Muscle of leg (tissue), 3 donors: ENCODE measurements at regions not wholly inside any gene's neighbourhood (a gene's known extent, or its start where the extent isn't known, plus 50 kb on each side); places are given as distances from the start of the nearest gene placed in this dataset.
"Not testable (repeated sequence)": the region's sequence is repeated elsewhere in the genome, so short reads cannot be mapped to it uniquely, and the experiment has no call there.

Source experiments
- DNase-seq: peaks from one replicate; pipeline ENCODE4 v3.0.0; 2013
- H3K27ac ChIP-seq: one replicate; pipeline ENCODE4 v1.5.1; 2013; ENCODE audit warnings: mild to moderate bottlenecking, low read length, control low read depth
- H3K27me3 ChIP-seq: one replicate; pipeline ENCODE4 v1.6.1; 2013; ENCODE audit warnings: low read length; ENCODE audit not compliant: control insufficient read depth, insufficient read depth
- H3K36me3 ChIP-seq: one replicate; pipeline ENCODE4 v1.6.1; 2013; ENCODE audit warnings: low read length; ENCODE audit not compliant: control insufficient read depth, insufficient read depth
- H3K4me1 ChIP-seq: one replicate; pipeline ENCODE4 v1.6.1; 2013; ENCODE audit warnings: low read length; ENCODE audit not compliant: control insufficient read depth, insufficient read depth
- H3K4me3 ChIP-seq: one replicate; pipeline ENCODE4 v1.5.1; 2013; ENCODE audit warnings: low read length, control low read depth
- H3K9me3 ChIP-seq: replicated peaks from 2 replicates; pipeline ENCODE4 v1.6.1; 2013; ENCODE audit warnings: low read depth, low read length; ENCODE audit not compliant: control insufficient read depth
- WGBS: methylation state at CpG from one replicate; pipeline ENCODE4 v1.1.5; 2013; ENCODE audit warnings: missing lambda C conversion rate; ENCODE audit not compliant: insufficient coverage; 5-methylcytosine and 5-hydroxymethylcytosine counted together

GRCh38 chr20:47883940-47884339 is 98.7 kb upstream of the SULF2 start:
- not testable (repeated sequence) for H3K36me3 ChIP-seq, H3K4me1 ChIP-seq, H3K4me3 ChIP-seq, H3K9me3 ChIP-seq, H3K27ac ChIP-seq, DNase-seq
- WGBS, result 91% methylated on average over 1 of the region's 1 CpG
- H3K27me3 ChIP-seq, result peaks cover 33% of the 10 kb centered on the region

GRCh38 chr20:47883186-47883585 is 97.9 kb upstream of the SULF2 start:
- H3K27me3 ChIP-seq, result peaks cover 29% of the 10 kb centered on the region
- no peak overlapping the region for H3K4me3 ChIP-seq
- DNase-seq, result no peak
- no peak overlapping the region for H3K27ac ChIP-seq
- 89% methylated on average over 4 of the region's 5 CpGs for WGBS
- no peaks in the 10 kb centered on the region for H3K9me3 ChIP-seq
- H3K4me1 ChIP-seq, result peaks cover 2% of the 10 kb centered on the region
- no peaks in the 10 kb centered on the region for H3K36me3 ChIP-seq

- H3K4me1 ChIP-seq, result peaks cover 13% of the 10 kb centered on the region
- no peak overlapping the region for H3K4me3 ChIP-seq
- 98% methylated on average over 12 of the region's 15 CpGs for WGBS
- H3K9me3 ChIP-seq, result no peaks in the 10 kb centered on the region
- peaks cover 18% of the 10 kb centered on the region for H3K27me3 ChIP-seq
- no peak for DNase-seq
- H3K36me3 ChIP-seq, result no peaks in the 10 kb centered on the region
- H3K27ac ChIP-seq, result no peak overlapping the region
Measured at GRCh38 chr20:47879771-47880170, 94.5 kb upstream of the SULF2 start.

- DNase-seq, result peak; percentile 17
- Histone ChIP-seq H3K4me3 (no peak overlapping the region), H3K27me3 (peaks cover 17% of the 10 kb centered on the region), H3K9me3 (no peaks in the 10 kb centered on the region), H3K27ac (no peak overlapping the region), H3K4me1 (peaks cover 13% of the 10 kb centered on the region), H3K36me3 (no peaks in the 10 kb centered on the region)
- 46% methylated on average over 4 of the region's 6 CpGs for WGBS
Measured at GRCh38 chr20:47878601-47879027, 93.3 kb upstream of the SULF2 start.

- Histone ChIP-seq H3K36me3 (no peaks in the 10 kb centered on the region), H3K4me3 (no peak overlapping the region), H3K27ac (no peak overlapping the region), H3K4me1 (peaks cover 13% of the 10 kb centered on the region), H3K27me3 (peaks cover 19% of the 10 kb centered on the region), H3K9me3 (no peaks in the 10 kb centered on the region)
- WGBS, result 43% methylated on average over 1 of the region's 5 CpGs
- DNase-seq, result no peak
Measured at GRCh38 chr20:47876311-47877088, 91.2 kb upstream of the SULF2 start.

GRCh38 chr20:47875297-47876025 is 90.2 kb upstream of the SULF2 start:
- no peaks in the 10 kb centered on the region for H3K36me3 ChIP-seq
- peak; percentile 53 for DNase-seq
- no peaks in the 10 kb centered on the region for H3K9me3 ChIP-seq
- H3K27ac ChIP-seq, result no peak overlapping the region
- H3K4me1 ChIP-seq, result peaks cover 13% of the 10 kb centered on the region
- WGBS, result 24% methylated on average over 8 of the region's 13 CpGs
- H3K27me3 ChIP-seq, result peaks cover 21% of the 10 kb centered on the region
- H3K4me3 ChIP-seq, result no peak overlapping the region

- H3K27me3 ChIP-seq, result peaks cover 14% of the 10 kb centered on the region
Measured at GRCh38 chr20:47872341-47872740, 87.1 kb upstream of the SULF2 start.

GRCh38 chr20:47870475-47870874 is 85.2 kb upstream of the SULF2 start:
- Histone ChIP-seq H3K27ac (no peak overlapping the region), H3K4me1 (peaks cover 4% of the 10 kb centered on the region), H3K36me3 (no peaks in the 10 kb centered on the region), H3K4me3 (no peak overlapping the region), H3K27me3 (peaks cover 20% of the 10 kb centered on the region), H3K9me3 (no peaks in the 10 kb centered on the region)
- no peak for DNase-seq
- WGBS, result no CpG with 5 or more reads among the region's 2 CpGs

More at GRCh38 chr20:47872341-47872740, 87.1 kb upstream of the SULF2 start:
- H3K36me3 ChIP-seq, result no peaks in the 10 kb centered on the region
- 68% methylated on average over 7 of the region's 9 CpGs for WGBS
- no peak for DNase-seq
- no peaks in the 10 kb centered on the region for H3K9me3 ChIP-seq
- no peak overlapping the region for H3K4me3 ChIP-seq
- H3K27ac ChIP-seq, result no peak overlapping the region
- peaks cover 10% of the 10 kb centered on the region for H3K4me1 ChIP-seq

- H3K27me3 ChIP-seq, result peaks cover 22% of the 10 kb centered on the region
- H3K36me3 ChIP-seq, result no peaks in the 10 kb centered on the region
- no peak for DNase-seq
- WGBS, result 93% methylated on average over 8 of the region's 14 CpGs
- no peaks in the 10 kb centered on the region for H3K4me1 ChIP-seq
- H3K9me3 ChIP-seq, result no peaks in the 10 kb centered on the region
- H3K27ac ChIP-seq, result no peak overlapping the region
- H3K4me3 ChIP-seq, result no peak overlapping the region
Measured at GRCh38 chr20:47868744-47869143, 83.5 kb upstream of the SULF2 start.

- whole genome bisulfite sequencing, result 76% methylated on average over 11 of the region's 11 CpGs
- DNase-seq, result no peak
- Histone ChIP-seq H3K4me1 (no peaks in the 10 kb centered on the region), H3K27me3 (peaks cover 22% of the 10 kb centered on the region), H3K36me3 (no peaks in the 10 kb centered on the region), H3K9me3 (no peaks in the 10 kb centered on the region), H3K4me3 (no peak overlapping the region), H3K27ac (no peak overlapping the region)
Measured at GRCh38 chr20:47868236-47868635, 83.0 kb upstream of the SULF2 start.
